Glutamatergic neuron (in vitro differentiated cells): ENCODE measurements at regions not wholly inside any gene's neighbourhood (a gene's known extent, or its start where the extent isn't known, plus 50 kb on each side); places are given as distances from the start of the nearest gene placed in this dataset.

Experiments used
- DNase-seq: peaks from one replicate; pipeline ENCODE4 v3.0.0; 2022
- H3K27ac Mint-ChIP-seq: one replicate; pipeline ENCODE4 v1.8.0; 2020; ENCODE audit warnings: mild to moderate bottlenecking, mixed read lengths, inconsistent platforms; ENCODE audit not compliant: unreplicated experiment
- H3K27me3 Mint-ChIP-seq: one replicate; pipeline ENCODE4 v1.8.0; 2020; ENCODE audit warnings: mild to moderate bottlenecking, moderate library complexity, mixed read lengths, inconsistent platforms; ENCODE audit not compliant: unreplicated experiment
- H3K36me3 Mint-ChIP-seq: one replicate; pipeline ENCODE4 v1.8.0; 2020; ENCODE audit warnings: mild to moderate bottlenecking, mixed read lengths, inconsistent platforms; ENCODE audit not compliant: unreplicated experiment
- H3K4me1 Mint-ChIP-seq: one replicate; pipeline ENCODE4 v1.8.0; 2020; ENCODE audit warnings: mild to moderate bottlenecking, low read depth, mixed read lengths, inconsistent platforms; ENCODE audit not compliant: unreplicated experiment
- H3K4me3 Mint-ChIP-seq: one replicate; pipeline ENCODE4 v1.8.0; 2020; ENCODE audit warnings: mild to moderate bottlenecking, mixed read lengths, inconsistent platforms; ENCODE audit not compliant: unreplicated experiment
- H3K9me3 Mint-ChIP-seq: one replicate; pipeline ENCODE4 v1.8.0; 2020; ENCODE audit warnings: mild to moderate bottlenecking, moderate library complexity, mixed read lengths, inconsistent platforms; ENCODE audit not compliant: unreplicated experiment
- CTCF ChIP-seq: fragments of 200-600 bp; sonication (generic); IDR thresholded peaks from one replicate; pipeline ENCODE4 v1.5.0; 2021; ENCODE audit not compliant: partially characterized antibody, unreplicated experiment

GRCh38 chr1:30332116-30333094 is 391.0 kb downstream of the MATN1 start:
- Mint-ChIP-seq H3K4me3 (no peak overlapping the region), H3K9me3 (peaks cover 2% of the 10 kb centered on the region), H3K27me3 (peaks cover 7% of the 10 kb centered on the region), H3K4me1 (peaks cover 3% of the 10 kb centered on the region), H3K36me3 (no peaks in the 10 kb centered on the region), H3K27ac (no peak overlapping the region)
- no peak for DNase-seq
- no peak for TF ChIP-seq CTCF

- Mint-ChIP-seq H3K27ac (no peak overlapping the region), H3K9me3 (peaks cover 2% of the 10 kb centered on the region), H3K36me3 (no peaks in the 10 kb centered on the region), H3K4me3 (no peak overlapping the region), H3K4me1 (no peaks in the 10 kb centered on the region), H3K27me3 (peaks cover 7% of the 10 kb centered on the region)
- DNase-seq: no peak
- TF ChIP-seq CTCF: no peak
These were observed 391.8 kb downstream of the MATN1 start for GRCh38 chr1:30331415-30332065.

- H3K4me3 Mint-ChIP-seq: no peak overlapping the region
- peaks cover 3% of the 10 kb centered on the region for H3K4me1 Mint-ChIP-seq
- no peaks in the 10 kb centered on the region for H3K36me3 Mint-ChIP-seq
- TF ChIP-seq CTCF: no peak
- H3K27ac Mint-ChIP-seq: no peak overlapping the region
- H3K27me3 Mint-ChIP-seq: peaks cover 7% of the 10 kb centered on the region
- DNase-seq: no peak
- peaks cover 2% of the 10 kb centered on the region for H3K9me3 Mint-ChIP-seq
These were observed 392.7 kb downstream of the MATN1 start for GRCh38 chr1:30330644-30331043.

GRCh38 chr1:30329802-30330557 is 393.4 kb downstream of the MATN1 start:
- H3K4me1 Mint-ChIP-seq: peaks cover 4% of the 10 kb centered on the region
- DNase-seq: no peak
- H3K9me3 Mint-ChIP-seq: no peaks in the 10 kb centered on the region
- H3K27ac Mint-ChIP-seq: no peak overlapping the region
- H3K4me3 Mint-ChIP-seq: no peak overlapping the region
- TF ChIP-seq CTCF: no peak
- no peaks in the 10 kb centered on the region for H3K36me3 Mint-ChIP-seq
- peaks cover 7% of the 10 kb centered on the region for H3K27me3 Mint-ChIP-seq
